Keratinocyte (primary cell): ENCODE measurements at regions not wholly inside any gene's neighbourhood (a gene's known extent, or its start where the extent isn't known, plus 50 kb on each side); places are given as distances from the start of the nearest gene placed in this dataset.

Experiments used
- DNase-seq: peaks from one replicate; pipeline ENCODE4 v3.0.0-alpha.2; 2011; ENCODE audit warnings: low read depth, missing footprints, low spot score
- FAIRE-seq: peaks from 2 replicates; lab custom pipeline; 2011; peaks lifted over from hg19 to GRCh38; lab: Jason Lieb, UNC
- H2AFZ ChIP-seq: 2 replicates; pipeline ENCODE4 v1.6.0; 2012; ENCODE audit warnings: low read length, control low read depth, inconsistent platforms; ENCODE audit not compliant: control insufficient read depth
- H3K27ac ChIP-seq: 2 replicates; pipeline ENCODE4 v1.5.1; 2011; ENCODE audit warnings: low read length; ENCODE audit not compliant: control insufficient read depth, insufficient read depth
- H3K27me3 ChIP-seq: 3 replicates; pipeline ENCODE4 v1.6.0; 2011; ENCODE audit warnings: low read length; ENCODE audit not compliant: control insufficient read depth, insufficient read depth; ENCODE audit errors: extremely low read depth
- H3K36me3 ChIP-seq, 2 experiments: 2 replicates in 1 of 2; 3 replicates in 1 of 2; pipeline ENCODE4 v1.5.1; 2011; ENCODE audit warnings: low read length in 2 of 2, mild to moderate bottlenecking in 1 of 2; ENCODE audit not compliant: control insufficient read depth in 2 of 2, insufficient read depth in 2 of 2; ENCODE audit errors: extremely low read depth in 1 of 2
- H3K4me1 ChIP-seq: 3 replicates; pipeline ENCODE4 v1.5.1; 2011; ENCODE audit warnings: low read length; ENCODE audit not compliant: control insufficient read depth, insufficient read depth; ENCODE audit errors: extremely low read depth
- H3K4me2 ChIP-seq: 3 replicates; pipeline ENCODE4 v1.6.0; 2011; ENCODE audit warnings: low read depth, low read length; ENCODE audit not compliant: control insufficient read depth, insufficient read depth; ENCODE audit errors: extremely low read depth
- H3K4me3 ChIP-seq, 3 experiments: fragments of 200-600 bp in 1 of 3; sonication (generic) in 1 of 3; 2 replicates in 2 of 3; 3 replicates in 1 of 3; pipeline ENCODE4 v1.5.1; 2011 to 2016; ENCODE audit warnings: low read length in 3 of 3, mild to moderate bottlenecking in 3 of 3, control low read depth in 2 of 3, inconsistent platforms in 1 of 3, low read depth in 1 of 3, mixed read lengths in 1 of 3, mixed run types in 1 of 3, moderate library complexity in 1 of 3; ENCODE audit not compliant: control insufficient read depth in 2 of 3, insufficient read depth in 2 of 3; ENCODE audit errors: extremely low read depth in 1 of 3
- H3K79me2 ChIP-seq: 2 replicates; pipeline ENCODE4 v1.6.0; 2012; ENCODE audit warnings: low read length; ENCODE audit not compliant: control insufficient read depth, insufficient read depth
- H3K9ac ChIP-seq: 3 replicates; pipeline ENCODE4 v1.6.0; 2011; ENCODE audit warnings: low read length; ENCODE audit not compliant: control insufficient read depth, insufficient read depth; ENCODE audit errors: extremely low read depth
- H3K9me1 ChIP-seq: 3 replicates; pipeline ENCODE4 v1.6.0; 2011; ENCODE audit warnings: low read length; ENCODE audit not compliant: control insufficient read depth, insufficient read depth; ENCODE audit errors: extremely low read depth
- H3K9me3 ChIP-seq: 2 replicates; pipeline ENCODE4 v1.5.1; 2012; ENCODE audit warnings: low read depth, low read length; ENCODE audit not compliant: control insufficient read depth
- H4K20me1 ChIP-seq: 3 replicates; pipeline ENCODE4 v1.6.0; 2011; ENCODE audit warnings: low read length; ENCODE audit not compliant: control insufficient read depth, insufficient read depth; ENCODE audit errors: extremely low read depth
- EZH2 ChIP-seq: IDR thresholded peaks from one replicate; pipeline ENCODE4 v1.6.1; 2012; ENCODE audit warnings: inconsistent platforms, mild to moderate bottlenecking, low read length, moderate library complexity
- dilution Hi-C: fragments of 300-500 bp; cut with MboI; formaldehyde crosslinking; loops from one replicate; pipeline ENCODE4 v1.7.0; 2020; ENCODE audit warnings: low sequenced_read_pairs; ENCODE audit not compliant: extremely low pct_ligation_motif_present
- TF ChIP-seq, protein P1 (sequence below), 3 experiments: IDR thresholded peaks in 1 of 3; conservative IDR thresholded peaks in 1 of 3; optimal IDR thresholded peaks in 1 of 3; 2 replicates in 2 of 3; 3 replicates in 1 of 3; pipeline versions ENCODE3 to v1.5.1; 2011; ENCODE audit warnings: low read length in 3 of 3, mild to moderate bottlenecking in 3 of 3, moderate library complexity in 2 of 3, control low read depth in 1 of 3, inconsistent platforms in 1 of 3; ENCODE audit not compliant: insufficient read depth in 2 of 3; ENCODE audit errors: extremely low read depth in 1 of 3

- no peaks in the 10 kb centered on the region for H3K9me1 ChIP-seq
- dilution Hi-C loops: no loop called here
- no peak overlapping the region for H3K4me2 ChIP-seq
- no peaks in the 10 kb centered on the region for H3K36me3 ChIP-seq
- no peak overlapping the region for H3K9ac ChIP-seq
- TF ChIP-seq EZH2: no peak
- TF ChIP-seq, protein P1, sequence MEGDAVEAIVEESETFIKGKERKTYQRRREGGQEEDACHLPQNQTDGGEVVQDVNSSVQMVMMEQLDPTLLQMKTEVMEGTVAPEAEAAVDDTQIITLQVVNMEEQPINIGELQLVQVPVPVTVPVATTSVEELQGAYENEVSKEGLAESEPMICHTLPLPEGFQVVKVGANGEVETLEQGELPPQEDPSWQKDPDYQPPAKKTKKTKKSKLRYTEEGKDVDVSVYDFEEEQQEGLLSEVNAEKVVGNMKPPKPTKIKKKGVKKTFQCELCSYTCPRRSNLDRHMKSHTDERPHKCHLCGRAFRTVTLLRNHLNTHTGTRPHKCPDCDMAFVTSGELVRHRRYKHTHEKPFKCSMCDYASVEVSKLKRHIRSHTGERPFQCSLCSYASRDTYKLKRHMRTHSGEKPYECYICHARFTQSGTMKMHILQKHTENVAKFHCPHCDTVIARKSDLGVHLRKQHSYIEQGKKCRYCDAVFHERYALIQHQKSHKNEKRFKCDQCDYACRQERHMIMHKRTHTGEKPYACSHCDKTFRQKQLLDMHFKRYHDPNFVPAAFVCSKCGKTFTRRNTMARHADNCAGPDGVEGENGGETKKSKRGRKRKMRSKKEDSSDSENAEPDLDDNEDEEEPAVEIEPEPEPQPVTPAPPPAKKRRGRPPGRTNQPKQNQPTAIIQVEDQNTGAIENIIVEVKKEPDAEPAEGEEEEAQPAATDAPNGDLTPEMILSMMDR (optimal IDR thresholded peaks at IDR 0.05 in 1 of 3, IDR thresholded peaks at IDR 0.05 in 1 of 3, conservative IDR thresholded peaks at IDR 0.05 in 1 of 3; ENCODE audit: extremely low read depth in 1 of 3, insufficient read depth in 2 of 3, low read length in 3 of 3): no peak
- H3K9me3 ChIP-seq: no peaks in the 10 kb centered on the region
- DNase-seq: no peak
- no peak overlapping the region for H2AFZ ChIP-seq
- peaks cover 3% of the 10 kb centered on the region for H3K4me1 ChIP-seq
- FAIRE-seq: no peak
- no peaks in the 10 kb centered on the region for H4K20me1 ChIP-seq
- H3K27me3 ChIP-seq: no peaks in the 10 kb centered on the region
- no peak overlapping the region for H3K4me3 ChIP-seq
- H3K79me2 ChIP-seq: no peaks in the 10 kb centered on the region
- no peak overlapping the region for H3K27ac ChIP-seq
Observed at GRCh38 chr6:4345543-4345942, 210.2 kb upstream of the ECI2 start.

- Histone ChIP-seq H3K9ac (no peak overlapping the region), H3K36me3 (no peaks in the 10 kb centered on the region), H3K4me2 (no peak overlapping the region), H3K27ac (no peak overlapping the region), H4K20me1 (no peaks in the 10 kb centered on the region), H3K9me3 (no peaks in the 10 kb centered on the region), H3K4me3 (no peak overlapping the region), H2AFZ (no peak overlapping the region), H3K4me1 (no peaks in the 10 kb centered on the region), H3K9me1 (no peaks in the 10 kb centered on the region), H3K79me2 (no peaks in the 10 kb centered on the region), H3K27me3 (no peaks in the 10 kb centered on the region)
- TF ChIP-seq EZH2: no peak
- TF ChIP-seq, protein P1 (optimal IDR thresholded peaks at IDR 0.05 in 1 of 3, IDR thresholded peaks at IDR 0.05 in 1 of 3, conservative IDR thresholded peaks at IDR 0.05 in 1 of 3; ENCODE audit: extremely low read depth in 1 of 3, insufficient read depth in 2 of 3, low read length in 3 of 3): no peak
- FAIRE-seq (peak; percentile 13), DNase-seq (no peak)
- dilution Hi-C loops: no loop called here
Observed at GRCh38 chr6:4344317-4344899, 209.0 kb upstream of the ECI2 start.
